Trophoblast cell (in vitro differentiated cells and primary cell): ENCODE measurements at regions not wholly inside any gene's neighbourhood (a gene's known extent, or its start where the extent isn't known, plus 50 kb on each side); places are given as distances from the start of the nearest gene placed in this dataset.

ENCODE experiments used
- DNase-seq, 2 donors: peaks; one replicate each; pipeline ENCODE4 v3.0.0-alpha.2; 2016
- H2AFZ ChIP-seq: 2 replicates; pipeline ENCODE4 v1.6.1; 2013; ENCODE audit warnings: low read length, moderate library complexity, mild to moderate bottlenecking; ENCODE audit not compliant: insufficient read depth, poor library complexity
- H2AK5ac ChIP-seq: 2 replicates; pipeline ENCODE4 v1.6.1; 2013; ENCODE audit warnings: mild to moderate bottlenecking, low read length
- H2BK120ac ChIP-seq: 2 replicates; pipeline ENCODE4 v1.6.1; 2013; ENCODE audit warnings: low read length, mild to moderate bottlenecking, moderate library complexity; ENCODE audit not compliant: insufficient read depth, poor library complexity
- H2BK12ac ChIP-seq: 2 replicates; pipeline ENCODE4 v1.6.1; 2013; ENCODE audit warnings: mild to moderate bottlenecking, low read length, moderate library complexity
- H2BK5ac ChIP-seq: 2 replicates; pipeline ENCODE4 v1.6.1; 2013; ENCODE audit warnings: low read length, low read depth, moderate library complexity, mild to moderate bottlenecking; ENCODE audit not compliant: poor library complexity
- H3K14ac ChIP-seq: 2 replicates; pipeline ENCODE4 v1.6.1; 2013; ENCODE audit warnings: mild to moderate bottlenecking, low read length
- H3K18ac ChIP-seq: 2 replicates; pipeline ENCODE4 v1.6.1; 2013; ENCODE audit warnings: mild to moderate bottlenecking, low read length
- H3K23ac ChIP-seq: 2 replicates; pipeline ENCODE4 v1.6.1; 2013; ENCODE audit warnings: low read length
- H3K27ac ChIP-seq: 2 replicates; pipeline ENCODE4 v1.5.1; 2013; ENCODE audit warnings: low read depth, mild to moderate bottlenecking, inconsistent platforms, low read length, moderate library complexity
- H3K27me3 ChIP-seq: 2 replicates; pipeline ENCODE4 v1.6.1; 2013; ENCODE audit warnings: inconsistent platforms, mild to moderate bottlenecking, low read length, moderate library complexity; ENCODE audit not compliant: insufficient read depth
- H3K36me3 ChIP-seq, 2 experiments: 1 replicate in 1 of 2; 2 replicates in 1 of 2; pipeline ENCODE4 v1.6.1; 2013; ENCODE audit warnings: low read length in 2 of 2, mild to moderate bottlenecking in 2 of 2, moderate library complexity in 1 of 2; ENCODE audit not compliant: insufficient read depth in 2 of 2, control insufficient read depth in 1 of 2
- H3K4ac ChIP-seq: 2 replicates; pipeline ENCODE4 v1.6.1; 2013; ENCODE audit warnings: low read depth, mild to moderate bottlenecking, low read length, moderate library complexity
- H3K4me1 ChIP-seq, 2 experiments: 1 replicate in 1 of 2; 2 replicates in 1 of 2; pipeline ENCODE4 v1.6.1; 2013; ENCODE audit warnings: low read length in 2 of 2, mild to moderate bottlenecking in 2 of 2, moderate library complexity in 1 of 2; ENCODE audit not compliant: insufficient read depth in 2 of 2, control insufficient read depth in 1 of 2
- H3K4me2 ChIP-seq: 2 replicates; pipeline ENCODE4 v1.6.1; 2013; ENCODE audit warnings: inconsistent platforms, mild to moderate bottlenecking, low read length, moderate library complexity
- H3K4me3 ChIP-seq: 2 replicates; pipeline ENCODE4 v1.5.1; 2013; ENCODE audit warnings: mild to moderate bottlenecking, low read depth, low read length, inconsistent platforms
- H3K79me1 ChIP-seq: one replicate; pipeline ENCODE4 v1.6.1; 2013; ENCODE audit warnings: low read length
- H3K79me2 ChIP-seq: 2 replicates; pipeline ENCODE4 v1.6.1; 2013; ENCODE audit warnings: low read length, mild to moderate bottlenecking; ENCODE audit not compliant: control insufficient read depth, insufficient read depth, poor library complexity
- H3K9ac ChIP-seq: 2 replicates; pipeline ENCODE4 v1.6.1; 2013; ENCODE audit warnings: mild to moderate bottlenecking, low read length
- H3K9me3 ChIP-seq: 2 replicates; pipeline ENCODE4 v1.6.1; 2013; ENCODE audit warnings: low read depth, mild to moderate bottlenecking, control low read depth, inconsistent platforms, low read length; ENCODE audit not compliant: insufficient read depth
- H4K12ac ChIP-seq: 2 replicates; pipeline ENCODE4 v1.6.1; 2013; ENCODE audit warnings: low read depth, mild to moderate bottlenecking, low read length, moderate library complexity
- H4K8ac ChIP-seq: 2 replicates; pipeline ENCODE4 v1.6.1; 2013; ENCODE audit warnings: low read depth, mild to moderate bottlenecking, low read length, moderate library complexity
- H4K91ac ChIP-seq: one replicate; pipeline ENCODE4 v1.6.1; 2013; ENCODE audit warnings: low read depth, mild to moderate bottlenecking, low read length, moderate library complexity
- WGBS: extraction: QIAGEN DNeasy Blood & Tissue Kit; methylation state at CpG from one replicate; pipeline ENCODE4 v1.1.7; 2013; ENCODE audit warnings: missing lambda C conversion rate; ENCODE audit not compliant: insufficient read length, insufficient coverage; ENCODE audit errors: extremely low coverage; 5-methylcytosine and 5-hydroxymethylcytosine counted together

DNA sequence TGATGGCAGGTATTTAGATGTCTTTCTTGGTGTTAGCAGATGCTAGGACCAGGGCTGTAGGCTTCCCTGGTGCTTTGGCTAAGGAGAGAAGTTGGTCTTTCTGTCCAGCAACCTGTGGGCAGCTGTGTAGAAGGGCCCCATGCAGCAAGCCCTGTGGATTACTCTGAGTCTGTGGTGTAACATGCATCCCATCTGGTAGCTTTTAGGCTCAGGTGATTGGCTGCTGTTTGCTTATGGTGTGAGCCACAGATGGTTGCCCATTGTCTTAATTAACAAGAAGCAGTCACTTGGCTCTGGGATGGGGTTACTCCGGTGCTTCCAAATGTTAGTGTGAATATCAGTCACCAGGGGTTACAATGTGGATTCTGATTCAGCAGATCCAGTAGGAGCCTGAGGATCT is 368.6 kb upstream of the C2CD4B start:
- no peak overlapping the region for H3K14ac ChIP-seq
- H3K36me3 ChIP-seq: no peaks in the 10 kb centered on the region
- no peak overlapping the region for H3K18ac ChIP-seq
- H2AK5ac ChIP-seq: no peak overlapping the region
- no peak overlapping the region for H3K4me2 ChIP-seq
- no CpG with 5 or more reads among the region's 1 CpG for WGBS
- DNase-seq: no peak
- H3K9me3 ChIP-seq: no peaks in the 10 kb centered on the region
- no peak overlapping the region for H4K8ac ChIP-seq
- no peak overlapping the region for H4K12ac ChIP-seq
- no peak overlapping the region for H3K4me3 ChIP-seq
- no peak overlapping the region for H2BK120ac ChIP-seq
- no peaks in the 10 kb centered on the region for H3K27me3 ChIP-seq
- H2BK5ac ChIP-seq: no peak overlapping the region
- no peak overlapping the region for H3K27ac ChIP-seq
- no peaks in the 10 kb centered on the region for H3K79me2 ChIP-seq
- H2AFZ ChIP-seq: no peak overlapping the region
- H3K4me1 ChIP-seq: peaks cover 3 to 8% of the 10 kb centered on the region in 2 experiments
- no peak overlapping the region for H3K9ac ChIP-seq
- H3K23ac ChIP-seq: peak overlapping the region; percentile 67
- peak overlapping the region; percentile 27 for H2BK12ac ChIP-seq
- H3K4ac ChIP-seq: no peak overlapping the region
- H3K79me1 ChIP-seq: peaks cover 5% of the 10 kb centered on the region
- H4K91ac ChIP-seq: no peak overlapping the region

DNA sequence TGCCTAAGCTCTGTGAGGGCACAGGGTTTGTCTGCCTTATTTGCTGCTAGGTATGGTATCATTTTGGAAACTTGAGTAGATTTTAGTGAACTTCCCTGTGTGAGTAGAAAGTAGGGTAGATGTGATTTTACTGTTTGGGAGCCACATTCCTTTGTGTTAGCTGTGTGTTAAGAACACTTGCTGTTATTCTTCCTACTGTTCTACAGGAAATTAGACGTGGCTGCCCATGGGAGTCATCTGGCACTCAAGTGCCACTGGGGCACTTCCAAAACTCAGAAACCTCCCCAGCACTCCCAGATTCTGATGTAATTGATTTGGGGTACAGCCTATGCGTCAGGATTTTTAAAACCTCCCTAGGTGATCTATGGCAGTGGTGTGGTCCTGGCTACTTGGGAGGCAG is 369.9 kb upstream of the C2CD4B start:
- no peak overlapping the region for H3K14ac ChIP-seq
- DNase-seq: no peak
- WGBS: no CpG with 5 or more reads among the region's 2 CpGs

DNA sequence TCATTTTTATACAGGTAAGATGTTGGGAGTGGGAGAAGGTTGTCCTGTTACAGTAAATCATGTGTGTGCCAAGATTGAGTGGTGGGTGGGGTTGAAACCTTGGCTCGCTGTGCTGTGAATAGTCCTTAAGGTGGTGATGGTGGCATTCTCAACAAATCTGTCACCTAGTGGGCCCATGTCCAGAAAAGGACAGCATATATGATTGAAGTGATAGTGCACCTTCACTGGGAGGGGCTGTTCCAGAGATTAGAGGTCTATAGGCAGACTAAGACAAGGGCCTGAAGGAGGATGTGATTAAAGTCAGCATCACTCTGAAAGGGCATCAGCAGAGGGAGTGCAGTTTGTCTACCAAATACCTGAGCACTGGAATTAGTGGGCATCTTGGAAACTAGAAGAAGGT is 374.2 kb upstream of the C2CD4B start:
- no CpG with 5 or more reads among the region's 1 CpG for whole genome bisulfite sequencing
- no peak overlapping the region for H3K14ac ChIP-seq
- no peak overlapping the region for H2BK12ac ChIP-seq
- peaks cover 0 to 2% of the 10 kb centered on the region in 2 experiments for H3K36me3 ChIP-seq
- no peaks in the 10 kb centered on the region for H3K79me2 ChIP-seq
- H3K9ac ChIP-seq: no peak overlapping the region
- no peak overlapping the region for H3K4me3 ChIP-seq
- H3K79me1 ChIP-seq: no peaks in the 10 kb centered on the region
- H3K4me2 ChIP-seq: no peak overlapping the region
- no peak overlapping the region for H2BK120ac ChIP-seq
- H2AK5ac ChIP-seq: no peak overlapping the region
- H3K27ac ChIP-seq: no peak overlapping the region
- no peaks in the 10 kb centered on the region for H3K27me3 ChIP-seq
- DNase-seq: no peak
- H4K12ac ChIP-seq: no peak overlapping the region
- H3K4me1 ChIP-seq: peaks cover 3 to 5% of the 10 kb centered on the region in 2 experiments
- H3K4ac ChIP-seq: no peak overlapping the region
- no peaks in the 10 kb centered on the region for H3K9me3 ChIP-seq
- no peak overlapping the region for H2BK5ac ChIP-seq
- H3K18ac ChIP-seq: no peak overlapping the region
- no peak overlapping the region for H2AFZ ChIP-seq
- H4K8ac ChIP-seq: no peak overlapping the region
- no peak overlapping the region for H3K23ac ChIP-seq
- H4K91ac ChIP-seq: no peak overlapping the region

More for the DNA sequence above, 369.9 kb upstream of the C2CD4B start:
- Histone ChIP-seq H3K23ac (no peak overlapping the region), H2BK5ac (no peak overlapping the region), H3K18ac (peak overlapping the region; percentile 44), H3K79me1 (no peaks in the 10 kb centered on the region), H3K36me3 (no peaks in the 10 kb centered on the region), H2AK5ac (no peak overlapping the region), H3K27me3 (no peaks in the 10 kb centered on the region), H3K4ac (no peak overlapping the region), H3K9ac (no peak overlapping the region), H4K12ac (no peak overlapping the region), H3K27ac (no peak overlapping the region), H3K79me2 (no peaks in the 10 kb centered on the region), H3K9me3 (no peaks in the 10 kb centered on the region), H3K4me3 (no peak overlapping the region), H2BK120ac (no peak overlapping the region), H4K91ac (no peak overlapping the region), H4K8ac (no peak overlapping the region), H2AFZ (no peak overlapping the region), H3K4me2 (no peak overlapping the region), H2BK12ac (no peak overlapping the region), H3K4me1 (peaks cover 0 to 3% of the 10 kb centered on the region in 2 experiments)

DNA sequence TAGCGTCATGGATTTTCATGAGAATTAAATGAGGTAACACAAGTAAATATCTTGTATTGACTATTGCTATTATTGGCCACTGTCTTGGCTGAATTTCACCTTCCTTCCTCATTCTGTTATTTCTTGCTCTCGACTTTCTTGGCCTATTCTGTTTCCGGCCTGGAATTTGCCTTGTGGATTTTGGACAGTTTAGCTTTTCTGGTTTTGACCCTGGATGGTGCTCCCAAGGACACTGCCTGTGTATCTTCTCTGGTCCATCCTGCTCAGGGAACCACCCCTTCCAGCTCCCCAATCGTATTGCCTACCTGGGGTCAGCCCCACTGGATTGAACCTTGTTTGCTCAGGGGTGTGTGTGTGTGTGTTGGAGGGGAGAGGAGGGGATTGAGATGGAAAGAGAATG is 376.2 kb upstream of the C2CD4B start:
- no peaks in the 10 kb centered on the region for H3K27me3 ChIP-seq
- no peak overlapping the region for H2BK5ac ChIP-seq
- DNase-seq: no peak
- H3K23ac ChIP-seq: no peak overlapping the region
- H3K4ac ChIP-seq: no peak overlapping the region
- no CpG with 5 or more reads among the region's 4 CpGs for WGBS
- no peak overlapping the region for H2BK120ac ChIP-seq
- H3K79me2 ChIP-seq: no peaks in the 10 kb centered on the region
- H3K14ac ChIP-seq: no peak overlapping the region
- H3K9me3 ChIP-seq: no peaks in the 10 kb centered on the region
- peaks cover 9 to 11% of the 10 kb centered on the region in 2 experiments for H3K4me1 ChIP-seq
- peak overlapping the region; percentile 43 for H4K91ac ChIP-seq
- no peak overlapping the region for H2BK12ac ChIP-seq
- H3K18ac ChIP-seq: peak overlapping the region; percentile 33
- no peak overlapping the region for H4K8ac ChIP-seq
- no peak overlapping the region for H3K4me3 ChIP-seq
- no peak overlapping the region for H4K12ac ChIP-seq
- no peak overlapping the region for H3K27ac ChIP-seq
- H3K79me1 ChIP-seq: no peaks in the 10 kb centered on the region
- H2AFZ ChIP-seq: no peak overlapping the region
- H3K36me3 ChIP-seq: peaks cover 0 to 2% of the 10 kb centered on the region in 2 experiments
- peak overlapping the region; percentile 72 for H2AK5ac ChIP-seq
- H3K9ac ChIP-seq: no peak overlapping the region
- no peak overlapping the region for H3K4me2 ChIP-seq
